Lung microvascular endothelial cell (primary cell): ENCODE measurements at regions not wholly inside any gene's neighbourhood (a gene's known extent, or its start where the extent isn't known, plus 50 kb on each side); places are given as distances from the start of the nearest gene placed in this dataset.

ENCODE experiments used
- DNase-seq, 2 donors: peaks; one replicate each; pipeline versions ENCODE4 v3.0.0 to v3.0.0-alpha.2; 2010; ENCODE audit warnings: low read depth in 2 of 2

DNA sequence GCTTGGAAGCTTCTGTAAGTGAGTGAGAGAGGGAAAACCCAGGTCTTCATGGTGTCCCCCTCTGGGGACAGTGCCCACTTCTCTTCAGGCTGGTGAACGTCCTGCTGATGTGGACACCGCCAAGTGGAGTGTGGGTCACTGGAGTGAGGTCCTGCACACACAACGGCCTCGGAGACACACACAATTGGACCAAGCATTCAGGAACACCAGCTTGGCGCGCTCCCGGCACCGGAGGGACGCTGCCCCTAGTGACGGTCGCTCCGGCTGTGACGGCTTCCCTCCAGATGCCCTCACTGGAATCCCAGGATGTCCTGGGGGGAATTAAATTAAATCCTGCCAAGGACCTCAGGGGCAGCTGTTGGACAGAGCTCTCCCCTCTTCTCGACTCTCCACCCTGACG lies 123.1 kb downstream of the ZNF664 start:
- no peak for DNase-seq

DNA sequence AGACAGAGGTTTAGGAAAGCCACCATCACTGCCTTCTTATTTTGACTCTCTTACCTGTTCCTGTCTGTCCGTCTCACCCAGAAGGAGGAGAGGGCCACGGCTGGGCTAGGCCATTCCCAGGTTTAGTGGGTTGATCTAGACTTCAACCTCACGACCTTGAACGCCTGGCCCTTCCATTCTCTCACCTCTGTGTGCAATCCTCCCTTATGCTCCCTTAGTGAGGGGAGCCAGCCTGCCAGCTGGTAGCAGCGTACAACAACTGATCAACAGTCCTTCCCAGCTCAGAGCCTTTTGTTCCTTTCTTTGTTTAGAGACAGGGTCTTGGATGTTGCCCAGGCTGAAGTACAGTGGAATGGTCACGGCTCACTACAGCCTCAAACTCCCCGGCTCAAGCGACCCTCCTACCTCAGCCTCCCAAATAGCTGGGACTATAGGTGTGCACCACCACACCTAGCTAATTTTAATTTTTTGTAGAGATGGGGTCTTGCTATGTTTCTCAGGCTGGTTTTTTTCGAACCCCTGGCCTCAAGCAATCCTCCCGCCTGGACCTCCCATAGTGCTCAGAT lies 123.9 kb downstream of the ZNF664 start:
- DNase-seq = no peak

DNA sequence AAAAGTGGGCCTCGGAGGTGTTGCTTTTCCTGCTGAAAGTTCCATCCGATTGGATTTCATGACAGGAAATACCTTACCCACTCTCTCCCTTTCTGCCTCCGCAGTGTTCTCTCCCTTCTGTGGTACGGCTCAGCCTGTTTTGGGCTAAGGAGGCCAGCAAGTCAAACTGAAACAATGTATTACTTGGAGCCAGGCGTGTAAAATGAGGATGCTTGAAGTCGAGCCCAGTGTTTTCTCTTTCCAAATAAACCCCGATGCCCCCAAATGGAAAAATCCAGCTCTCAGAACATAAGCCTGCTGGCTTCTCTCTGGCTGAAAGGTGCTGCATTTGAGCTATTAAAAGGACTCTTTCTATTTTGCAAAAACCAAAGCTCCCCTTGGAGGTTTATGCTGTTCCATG lies 124.7 kb downstream of the ZNF664 start:
- no peak for DNase-seq

GRCh38 chr12:124098101-124098757 lies 125.2 kb downstream of the ZNF664 start:
- no peak for DNase-seq

GRCh38 chr12:124098887-124099286 lies 125.9 kb downstream of the ZNF664 start:
- no peak for DNase-seq

- no peak for DNase-seq
Measured at GRCh38 chr12:124099661-124100060, 126.6 kb downstream of the ZNF664 start.

GRCh38 chr12:124100572-124101178 lies 127.7 kb downstream of the ZNF664 start:
- no peak for DNase-seq

GRCh38 chr12:124105546-124105945 lies 132.5 kb downstream of the ZNF664 start:
- no peak for DNase-seq

GRCh38 chr12:124107351-124107750 lies 134.3 kb downstream of the ZNF664 start:
- no peak for DNase-seq

- peak; percentile 5 to 54 for DNase-seq
Measured at GRCh38 chr12:124109760-124110159, 136.7 kb downstream of the ZNF664 start.

GRCh38 chr12:124110372-124110883 lies 137.4 kb downstream of the ZNF664 start:
- no peak for DNase-seq

DNA sequence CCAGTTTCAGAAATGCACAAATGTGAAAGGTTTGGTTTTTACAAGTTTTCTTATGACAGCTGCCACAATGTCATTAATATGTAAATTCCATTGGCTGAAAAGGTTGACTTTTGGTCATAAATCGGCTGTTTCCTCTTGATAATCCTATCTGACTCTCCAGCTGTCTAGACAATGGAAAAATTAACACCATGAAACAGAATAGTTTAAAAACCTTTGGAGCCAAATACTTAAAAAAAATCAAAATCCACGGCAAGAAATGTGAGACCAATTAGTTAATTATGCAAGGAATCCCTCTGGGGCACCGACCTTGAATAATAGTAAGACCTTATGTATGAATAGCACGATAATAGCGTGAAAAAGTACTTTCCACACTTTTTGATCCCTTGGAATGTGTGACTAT lies 138.0 kb downstream of the ZNF664 start:
- peak in 1 of 2 donors; percentile 70 for DNase-seq

- DNase-seq = no peak
Measured at GRCh38 chr12:124114316-124114715, 141.3 kb downstream of the ZNF664 start.

- no peak for DNase-seq
Measured at GRCh38 chr12:124115496-124115895, 142.5 kb downstream of the ZNF664 start.

DNA sequence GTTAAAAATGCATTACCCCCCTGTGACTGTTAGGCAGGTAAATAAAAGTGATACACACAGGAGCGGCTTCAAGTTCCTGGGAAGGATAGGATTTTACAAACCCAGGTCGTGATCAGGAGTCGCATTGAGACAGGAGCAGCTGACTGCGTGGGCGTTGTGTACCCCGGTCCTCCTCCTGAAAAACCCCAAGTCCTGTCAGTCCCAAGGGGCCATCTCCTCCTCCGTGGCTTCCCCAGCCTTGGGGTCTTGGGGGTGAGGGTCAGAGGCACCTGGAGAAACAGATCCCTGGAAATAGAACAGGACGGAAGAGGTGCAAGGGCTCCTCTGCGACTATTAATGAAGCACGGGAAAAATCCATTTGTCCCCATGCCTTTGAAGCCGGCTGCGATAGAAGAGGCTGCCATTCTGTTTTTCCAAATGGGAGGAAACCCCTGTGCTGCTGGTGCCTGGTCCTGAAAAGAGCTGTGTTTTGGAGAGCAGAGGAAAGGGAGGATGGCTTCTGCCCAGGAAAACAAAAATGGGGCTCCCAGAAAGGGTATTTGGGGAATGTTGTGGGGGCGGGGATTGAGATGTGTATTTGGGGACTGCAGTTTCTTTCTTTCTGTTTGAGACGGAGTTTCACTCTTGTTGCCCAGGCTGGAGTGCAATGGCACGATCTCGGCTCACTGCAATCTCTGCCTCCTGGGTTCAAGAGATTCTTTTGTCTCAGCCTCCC lies 143.1 kb downstream of the ZNF664 start:
- DNase-seq = no peak

- DNase-seq = no peak
Measured at GRCh38 chr12:124120739-124121138, 147.7 kb downstream of the ZNF664 start.

GRCh38 chr12:124122722-124123121 lies 149.7 kb downstream of the ZNF664 start:
- no peak for DNase-seq

GRCh38 chr12:124123296-124124000 lies 150.4 kb downstream of the ZNF664 start:
- DNase-seq = no peak

- DNase-seq = peak in 1 of 2 donors; percentile 6
Measured at GRCh38 chr12:124125203-124125871, 152.3 kb downstream of the ZNF664 start.

GRCh38 chr12:124126950-124127655 lies 154.1 kb downstream of the ZNF664 start:
- DNase-seq = no peak
